ENCODE measurements at regions not wholly inside any gene's neighbourhood (a gene's known extent, or its start where the extent isn't known, plus 50 kb on each side); places are given as distances from the start of the nearest gene placed in this dataset.

DNA sequence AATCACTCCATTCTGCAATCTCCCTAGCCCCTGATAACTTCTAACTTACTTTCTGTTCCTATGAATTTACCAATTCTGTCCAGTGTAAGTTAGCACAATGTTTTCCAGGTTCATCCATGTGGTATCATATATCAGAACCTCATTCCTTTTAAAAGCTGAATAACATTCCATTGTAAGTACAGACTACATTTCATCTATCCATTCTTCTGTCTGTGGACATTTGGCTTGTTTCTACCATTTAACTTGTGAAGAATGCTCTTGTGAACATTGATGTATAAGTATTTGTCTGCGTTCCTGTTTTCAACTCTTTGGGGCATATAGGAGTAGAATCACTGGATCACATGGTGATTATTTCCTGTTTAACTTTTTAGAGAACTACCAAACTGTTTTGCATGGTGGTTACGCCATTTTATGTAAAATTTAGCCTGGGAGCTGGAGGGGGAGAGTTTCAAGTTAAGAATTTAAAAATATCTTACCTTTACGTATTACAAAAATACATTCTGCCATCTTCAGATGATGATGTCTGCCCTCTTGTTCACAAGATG lies 156.5 kb downstream of the BTBD3 start:
- TF ChIP-seq, protein P1, sequence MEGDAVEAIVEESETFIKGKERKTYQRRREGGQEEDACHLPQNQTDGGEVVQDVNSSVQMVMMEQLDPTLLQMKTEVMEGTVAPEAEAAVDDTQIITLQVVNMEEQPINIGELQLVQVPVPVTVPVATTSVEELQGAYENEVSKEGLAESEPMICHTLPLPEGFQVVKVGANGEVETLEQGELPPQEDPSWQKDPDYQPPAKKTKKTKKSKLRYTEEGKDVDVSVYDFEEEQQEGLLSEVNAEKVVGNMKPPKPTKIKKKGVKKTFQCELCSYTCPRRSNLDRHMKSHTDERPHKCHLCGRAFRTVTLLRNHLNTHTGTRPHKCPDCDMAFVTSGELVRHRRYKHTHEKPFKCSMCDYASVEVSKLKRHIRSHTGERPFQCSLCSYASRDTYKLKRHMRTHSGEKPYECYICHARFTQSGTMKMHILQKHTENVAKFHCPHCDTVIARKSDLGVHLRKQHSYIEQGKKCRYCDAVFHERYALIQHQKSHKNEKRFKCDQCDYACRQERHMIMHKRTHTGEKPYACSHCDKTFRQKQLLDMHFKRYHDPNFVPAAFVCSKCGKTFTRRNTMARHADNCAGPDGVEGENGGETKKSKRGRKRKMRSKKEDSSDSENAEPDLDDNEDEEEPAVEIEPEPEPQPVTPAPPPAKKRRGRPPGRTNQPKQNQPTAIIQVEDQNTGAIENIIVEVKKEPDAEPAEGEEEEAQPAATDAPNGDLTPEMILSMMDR (IDR thresholded peaks at IDR 0.05; ENCODE audit: insufficient read depth, low read length, poor library complexity, severe bottlenecking), result no peak
- TF ChIP-seq EZH2phosphoT487 (conservative IDR thresholded peaks at IDR 0.05; ENCODE audit: low read length), result no peak
